ENCODE measurements at regions not wholly inside any gene's neighbourhood (a gene's known extent, or its start where the extent isn't known, plus 50 kb on each side); places are given as distances from the start of the nearest gene placed in this dataset.

- TF ChIP-seq POLR2A (IDR thresholded peaks at IDR 0.05; ENCODE audit: low read depth, low read length) (no peak), POLR2AphosphoS5 (IDR thresholded peaks at IDR 0.05; ENCODE audit: low read depth, low read length) (no peak), TAF1 (IDR thresholded peaks at IDR 0.05; ENCODE audit: borderline replicate concordance, low read depth, low read length) (no peak)
- FAIRE-seq: no peak
- no peak for DNase-seq (ENCODE audit: insufficient read length)
These were observed 263.9 kb upstream of the NT5E start for GRCh38 chr6:85185977-85186376.

- DNase-seq (ENCODE audit: insufficient read length) (no peak), FAIRE-seq (no peak)
- no peak for TF ChIP-seq POLR2AphosphoS5 (IDR thresholded peaks at IDR 0.05; ENCODE audit: low read depth, low read length)
- TF ChIP-seq TAF1 (IDR thresholded peaks at IDR 0.05; ENCODE audit: borderline replicate concordance, low read depth, low read length): no peak
- TF ChIP-seq POLR2A (IDR thresholded peaks at IDR 0.05; ENCODE audit: low read depth, low read length): no peak
These were observed 266.0 kb upstream of the NT5E start for GRCh38 chr6:85183841-85184240.

DNA sequence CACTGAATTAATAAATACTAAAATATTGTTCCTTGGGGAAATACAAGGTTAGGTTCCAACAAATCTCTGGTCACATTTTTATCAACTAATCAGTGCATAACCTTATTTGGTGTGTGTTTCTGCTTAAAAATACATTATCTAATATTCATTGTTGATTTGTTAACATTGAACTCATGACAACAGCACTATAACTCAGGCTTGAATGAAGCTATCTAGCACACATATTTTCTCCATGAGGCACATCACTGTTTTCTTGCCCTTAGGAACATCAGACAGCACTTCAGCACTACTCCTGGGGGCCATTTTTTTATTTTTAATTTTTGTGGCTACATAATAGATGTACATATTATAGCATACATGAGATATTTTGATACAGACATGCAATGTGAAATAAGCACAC lies 277.2 kb upstream of the NT5E start:
- FAIRE-seq: no peak
- TF ChIP-seq POLR2A (IDR thresholded peaks at IDR 0.05; ENCODE audit: low read depth, low read length) (no peak), POLR2AphosphoS5 (IDR thresholded peaks at IDR 0.05; ENCODE audit: low read depth, low read length) (no peak), TAF1 (IDR thresholded peaks at IDR 0.05; ENCODE audit: borderline replicate concordance, low read depth, low read length) (no peak)
- DNase-seq (ENCODE audit: insufficient read length): no peak

GRCh38 chr6:85172161-85172560 lies 277.7 kb upstream of the NT5E start:
- no peak for DNase-seq (ENCODE audit: insufficient read length)
- TF ChIP-seq POLR2AphosphoS5 (IDR thresholded peaks at IDR 0.05; ENCODE audit: low read depth, low read length): no peak
- no peak for TF ChIP-seq TAF1 (IDR thresholded peaks at IDR 0.05; ENCODE audit: borderline replicate concordance, low read depth, low read length)
- no peak for TF ChIP-seq POLR2A (IDR thresholded peaks at IDR 0.05; ENCODE audit: low read depth, low read length)
- FAIRE-seq: no peak

GRCh38 chr6:85169189-85169588 lies 280.7 kb upstream of the NT5E start:
- TF ChIP-seq POLR2AphosphoS5 (IDR thresholded peaks at IDR 0.05; ENCODE audit: low read depth, low read length) (no peak), POLR2A (IDR thresholded peaks at IDR 0.05; ENCODE audit: low read depth, low read length) (no peak), TAF1 (IDR thresholded peaks at IDR 0.05; ENCODE audit: borderline replicate concordance, low read depth, low read length) (no peak)
- FAIRE-seq: no peak
- DNase-seq (ENCODE audit: insufficient read length): no peak

DNA sequence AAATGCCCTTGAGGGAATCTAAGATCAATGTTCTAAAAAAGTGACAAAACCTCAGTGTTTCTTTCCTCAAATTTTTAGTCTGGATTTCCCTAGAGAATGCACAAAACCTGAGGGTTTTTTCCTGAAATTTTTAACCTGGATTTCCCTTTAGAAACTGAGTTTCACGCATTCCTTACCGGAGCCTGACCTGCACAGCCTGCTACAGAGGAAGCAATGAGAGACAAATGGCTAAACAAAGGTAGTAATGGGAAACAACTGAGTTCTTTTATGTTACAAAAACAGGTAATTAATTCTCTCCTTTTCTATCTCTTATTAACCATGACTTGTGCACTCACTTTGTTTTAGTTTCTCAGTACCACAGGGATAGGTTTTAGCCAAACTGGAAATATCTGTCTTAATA lies 281.7 kb upstream of the NT5E start:
- DNase-seq (ENCODE audit: insufficient read length) (no peak), FAIRE-seq (no peak)
- TF ChIP-seq TAF1 (IDR thresholded peaks at IDR 0.05; ENCODE audit: borderline replicate concordance, low read depth, low read length) (no peak), POLR2AphosphoS5 (IDR thresholded peaks at IDR 0.05; ENCODE audit: low read depth, low read length) (no peak), POLR2A (IDR thresholded peaks at IDR 0.05; ENCODE audit: low read depth, low read length) (no peak)

DNA sequence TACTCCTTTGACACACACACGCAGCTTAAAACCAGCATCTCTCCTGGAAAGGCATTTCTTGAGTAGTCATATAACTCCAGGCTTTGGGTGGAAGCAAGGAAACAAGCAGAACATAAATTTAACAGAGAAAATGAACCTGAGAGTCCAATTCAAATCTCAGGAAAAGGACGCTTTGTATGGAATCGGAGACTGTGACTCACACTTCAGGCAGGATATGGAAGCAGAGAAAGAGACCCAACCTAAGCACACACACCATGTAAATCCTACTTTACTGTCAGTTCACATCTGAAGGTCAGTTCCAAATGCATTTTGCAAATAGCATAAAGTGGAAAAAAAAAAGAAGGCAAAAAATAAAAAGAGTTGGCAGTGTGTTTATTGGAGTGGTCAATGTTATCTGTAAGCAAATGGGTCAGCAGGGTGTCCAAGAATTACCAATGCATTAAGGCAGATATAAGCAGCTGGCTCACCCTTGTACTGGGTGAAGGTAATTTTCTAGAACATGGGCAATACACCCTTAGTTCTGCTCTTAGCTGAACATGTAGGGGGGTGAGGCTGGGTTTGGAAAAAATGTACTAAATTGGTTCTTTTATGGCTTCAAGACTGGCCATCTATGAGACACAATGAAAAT lies 283.7 kb upstream of the NT5E start:
- FAIRE-seq (no peak), DNase-seq (ENCODE audit: insufficient read length) (no peak)
- TF ChIP-seq TAF1 (IDR thresholded peaks at IDR 0.05; ENCODE audit: borderline replicate concordance, low read depth, low read length) (no peak), POLR2AphosphoS5 (IDR thresholded peaks at IDR 0.05; ENCODE audit: low read depth, low read length) (no peak)

DNA sequence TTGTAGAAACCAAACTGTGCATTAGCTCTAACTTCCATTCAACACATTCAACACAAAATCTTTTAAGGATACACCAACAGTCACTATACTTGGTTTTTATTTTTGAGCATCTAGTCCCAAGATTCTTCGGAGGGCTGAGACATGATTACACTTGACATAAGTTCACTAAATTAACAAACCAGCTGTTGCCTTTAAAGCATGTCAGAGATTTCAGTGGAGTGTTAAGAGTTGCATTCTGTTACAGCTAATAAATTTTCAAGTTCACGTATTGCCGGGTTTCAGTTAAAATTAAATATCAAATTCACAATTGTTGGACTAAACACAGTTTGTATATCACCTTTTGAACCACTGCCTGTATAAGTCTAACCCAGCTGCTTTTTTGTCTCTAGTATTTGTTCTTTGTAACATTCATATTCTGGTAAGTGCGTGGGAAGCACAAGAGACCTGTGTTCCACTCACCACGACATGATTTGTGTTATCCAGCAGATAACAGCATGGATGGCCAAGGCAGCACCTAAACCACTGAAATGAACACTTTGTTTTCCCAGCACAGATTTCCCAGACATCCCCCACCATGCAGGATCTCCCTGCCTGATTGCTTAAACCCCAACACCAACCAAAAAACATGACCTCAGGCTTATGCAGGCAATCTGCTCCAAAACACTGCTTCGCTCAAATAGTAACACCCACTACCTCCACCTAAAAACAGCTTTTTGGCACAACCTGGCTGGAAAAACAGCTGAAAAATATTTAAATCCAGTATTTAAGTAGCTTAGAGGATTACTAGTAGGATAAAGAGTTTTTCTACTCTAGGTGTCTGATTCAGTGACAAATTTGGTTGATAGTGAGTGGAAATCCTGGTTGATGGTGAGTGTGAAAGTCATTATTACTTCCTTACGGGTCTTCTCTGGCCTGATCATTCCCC lies 286.5 kb upstream of the NT5E start:
- DNase-seq (ENCODE audit: insufficient read length) (no peak), FAIRE-seq (no peak)
- TF ChIP-seq POLR2AphosphoS5 (IDR thresholded peaks at IDR 0.05; ENCODE audit: low read depth, low read length) (no peak), TAF1 (IDR thresholded peaks at IDR 0.05; ENCODE audit: borderline replicate concordance, low read depth, low read length) (no peak), POLR2A (IDR thresholded peaks at IDR 0.05; ENCODE audit: low read depth, low read length) (no peak)

GRCh38 chr6:85157311-85157710 lies 292.6 kb upstream of the NT5E start:
- DNase-seq (ENCODE audit: insufficient read length) (no peak), FAIRE-seq (no peak)
- TF ChIP-seq TAF1 (IDR thresholded peaks at IDR 0.05; ENCODE audit: borderline replicate concordance, low read depth, low read length): no peak
- no peak for TF ChIP-seq POLR2AphosphoS5 (IDR thresholded peaks at IDR 0.05; ENCODE audit: low read depth, low read length)
- TF ChIP-seq POLR2A (IDR thresholded peaks at IDR 0.05; ENCODE audit: low read depth, low read length): no peak

- DNase-seq (ENCODE audit: insufficient read length): no peak
- no peak for FAIRE-seq
- TF ChIP-seq POLR2AphosphoS5 (IDR thresholded peaks at IDR 0.05; ENCODE audit: low read depth, low read length): no peak
- no peak for TF ChIP-seq TAF1 (IDR thresholded peaks at IDR 0.05; ENCODE audit: borderline replicate concordance, low read depth, low read length)
- no peak for TF ChIP-seq POLR2A (IDR thresholded peaks at IDR 0.05; ENCODE audit: low read depth, low read length)
These were observed 306.2 kb upstream of the NT5E start for GRCh38 chr6:85143676-85144075.

DNA sequence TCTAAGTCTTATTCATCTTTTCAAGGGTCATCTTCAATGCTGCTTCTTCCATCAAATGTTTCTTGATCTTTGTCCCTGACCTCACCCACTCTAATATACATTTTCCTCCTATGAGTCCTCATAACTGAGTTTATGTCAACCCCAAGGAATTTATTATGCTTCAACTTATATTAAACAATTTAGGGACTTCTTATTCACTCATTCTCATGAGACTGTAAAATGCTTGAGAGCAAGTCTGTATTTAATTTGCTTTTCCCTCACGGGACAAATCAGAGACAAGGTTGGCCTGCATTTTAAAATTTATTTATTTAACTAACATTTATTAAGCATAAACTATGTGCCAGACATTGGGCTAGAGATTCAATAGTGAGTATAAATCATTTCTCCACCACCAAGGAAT lies 312.0 kb upstream of the NT5E start:
- FAIRE-seq (no peak), DNase-seq (ENCODE audit: insufficient read length) (no peak)

DNA sequence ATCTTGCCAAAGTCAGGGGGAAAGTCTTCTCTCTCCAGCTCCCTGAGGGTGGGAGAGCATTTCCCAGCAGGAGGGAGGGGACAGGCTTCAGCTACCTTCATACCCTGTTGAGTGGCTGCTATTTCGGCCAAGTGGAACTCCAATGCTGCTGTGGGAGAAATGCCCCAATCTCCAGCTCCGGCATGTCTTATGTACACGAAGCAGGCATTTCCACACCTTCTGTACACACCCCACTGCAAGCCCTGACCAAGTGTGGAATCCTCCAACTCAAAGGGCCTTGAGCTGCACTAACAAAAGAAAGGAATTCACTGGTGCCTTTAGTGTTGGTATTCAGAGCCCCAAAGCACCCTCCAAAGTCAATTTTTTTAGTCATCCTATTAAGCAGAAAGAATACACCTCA lies 313.6 kb upstream of the NT5E start:
- no peak for DNase-seq (ENCODE audit: insufficient read length)
- no peak for FAIRE-seq
- no peak for TF ChIP-seq POLR2AphosphoS5 (IDR thresholded peaks at IDR 0.05; ENCODE audit: low read depth, low read length)
- no peak for TF ChIP-seq TAF1 (IDR thresholded peaks at IDR 0.05; ENCODE audit: borderline replicate concordance, low read depth, low read length)
- TF ChIP-seq POLR2A (IDR thresholded peaks at IDR 0.05; ENCODE audit: low read depth, low read length): no peak

More for the DNA sequence above, 312.0 kb upstream of the NT5E start:
- no peak for TF ChIP-seq POLR2AphosphoS5 (IDR thresholded peaks at IDR 0.05; ENCODE audit: low read depth, low read length)
- no peak for TF ChIP-seq POLR2A (IDR thresholded peaks at IDR 0.05; ENCODE audit: low read depth, low read length)
- TF ChIP-seq TAF1 (IDR thresholded peaks at IDR 0.05; ENCODE audit: borderline replicate concordance, low read depth, low read length): no peak

Data from GM12892 (cell line).